T-helper 17 cell (primary cell): ENCODE measurements at regions not wholly inside any gene's neighbourhood (a gene's known extent, or its start where the extent isn't known, plus 50 kb on each side); places are given as distances from the start of the nearest gene placed in this dataset.

Experiments used
- ATAC-seq: fragments of 150-1000 bp; cut with Tn5 transposase; 2 replicates; pipeline ENCODE4 v1.10.0; 2021; ENCODE audit warnings: mild to moderate bottlenecking, moderate library complexity
- DNase-seq, 3 donors: peaks; one replicate each; pipeline versions ENCODE4 v3.0.0 to v3.0.0-alpha.2; 2020 to 2021
- H3K9me3 ChIP-seq: one replicate; pipeline ENCODE4 v1.7.0; 2013; ENCODE audit warnings: low read length, mild to moderate bottlenecking; ENCODE audit not compliant: control insufficient read depth, poor library complexity, severe bottlenecking
- H3K27ac Mint-ChIP-seq: one replicate; pipeline ENCODE4 v1.8.0; 2022; ENCODE audit warnings: mild to moderate bottlenecking, moderate library complexity, mixed read lengths
- H3K27me3 Mint-ChIP-seq: one replicate; pipeline ENCODE4 v1.8.0; 2022; ENCODE audit warnings: mixed read lengths
- H3K36me3 Mint-ChIP-seq: one replicate; pipeline ENCODE4 v1.8.0; 2022; ENCODE audit warnings: low read depth, mixed read lengths
- H3K4me1 Mint-ChIP-seq: one replicate; pipeline ENCODE4 v1.8.0; 2022; ENCODE audit warnings: mild to moderate bottlenecking, mixed read lengths
- H3K4me3 Mint-ChIP-seq: one replicate; pipeline ENCODE4 v1.8.0; 2022; ENCODE audit warnings: mild to moderate bottlenecking, moderate library complexity, mixed read lengths

GRCh38 chr5:167664222-167664804, 627.1 kb upstream of the WWC1 start:
- DNase-seq, result no peak
- Mint-ChIP-seq H3K4me3 (no peak overlapping the region), H3K27ac (no peak overlapping the region), H3K36me3 (no peaks in the 10 kb centered on the region), H3K27me3 (no peaks in the 10 kb centered on the region), H3K4me1 (no peaks in the 10 kb centered on the region)
- no peak for ATAC-seq
- H3K9me3 ChIP-seq, result no peaks in the 10 kb centered on the region

GRCh38 chr5:167665841-167666375, 625.5 kb upstream of the WWC1 start:
- Mint-ChIP-seq H3K27ac (no peak overlapping the region), H3K4me1 (no peaks in the 10 kb centered on the region)

GRCh38 chr5:167671176-167671575, 620.3 kb upstream of the WWC1 start:
- no peak for DNase-seq
- no peak overlapping the region for H3K4me3 Mint-ChIP-seq
- H3K27ac Mint-ChIP-seq, result no peak overlapping the region
- no peaks in the 10 kb centered on the region for H3K36me3 Mint-ChIP-seq
- no peak for ATAC-seq
- H3K27me3 Mint-ChIP-seq, result no peaks in the 10 kb centered on the region
- no peaks in the 10 kb centered on the region for H3K9me3 ChIP-seq
- no peaks in the 10 kb centered on the region for H3K4me1 Mint-ChIP-seq

More at GRCh38 chr5:167665841-167666375, 625.5 kb upstream of the WWC1 start:
- no peaks in the 10 kb centered on the region for H3K9me3 ChIP-seq
- ATAC-seq (no peak), DNase-seq (no peak)
- Mint-ChIP-seq H3K4me3 (no peak overlapping the region), H3K27me3 (no peaks in the 10 kb centered on the region), H3K36me3 (no peaks in the 10 kb centered on the region)

- Mint-ChIP-seq H3K4me3 (no peak overlapping the region), H3K27ac (no peak overlapping the region), H3K4me1 (no peaks in the 10 kb centered on the region), H3K36me3 (no peaks in the 10 kb centered on the region), H3K27me3 (no peaks in the 10 kb centered on the region)
- ATAC-seq (no peak), DNase-seq (no peak)
- no peaks in the 10 kb centered on the region for H3K9me3 ChIP-seq
These were observed 617.5 kb upstream of the WWC1 start for GRCh38 chr5:167673942-167674341.

GRCh38 chr5:167678481-167678880, 613.0 kb upstream of the WWC1 start:
- ATAC-seq, result no peak
- no peaks in the 10 kb centered on the region for H3K27me3 Mint-ChIP-seq
- no peaks in the 10 kb centered on the region for H3K36me3 Mint-ChIP-seq
- H3K4me1 Mint-ChIP-seq, result no peaks in the 10 kb centered on the region
- H3K4me3 Mint-ChIP-seq, result no peak overlapping the region
- no peaks in the 10 kb centered on the region for H3K9me3 ChIP-seq
- DNase-seq, result no peak
- H3K27ac Mint-ChIP-seq, result no peak overlapping the region

- H3K4me1 Mint-ChIP-seq, result no peaks in the 10 kb centered on the region
- H3K9me3 ChIP-seq, result no peaks in the 10 kb centered on the region
- ATAC-seq (no peak), DNase-seq (no peak)
- no peaks in the 10 kb centered on the region for H3K36me3 Mint-ChIP-seq
- H3K27ac Mint-ChIP-seq, result no peak overlapping the region
- H3K27me3 Mint-ChIP-seq, result no peaks in the 10 kb centered on the region
- H3K4me3 Mint-ChIP-seq, result no peak overlapping the region
These were observed 607.2 kb upstream of the WWC1 start for GRCh38 chr5:167684251-167684650.

GRCh38 chr5:167688341-167689130, 602.9 kb upstream of the WWC1 start:
- no peak overlapping the region for H3K4me3 Mint-ChIP-seq
- ATAC-seq (no peak), DNase-seq (no peak)
- no peaks in the 10 kb centered on the region for H3K4me1 Mint-ChIP-seq
- H3K27me3 Mint-ChIP-seq, result no peaks in the 10 kb centered on the region
- no peaks in the 10 kb centered on the region for H3K36me3 Mint-ChIP-seq
- no peaks in the 10 kb centered on the region for H3K9me3 ChIP-seq
- H3K27ac Mint-ChIP-seq, result no peak overlapping the region

GRCh38 chr5:167694325-167695147, 596.9 kb upstream of the WWC1 start:
- no peak for DNase-seq
- Mint-ChIP-seq H3K27me3 (no peaks in the 10 kb centered on the region), H3K4me3 (no peak overlapping the region)

GRCh38 chr5:167696558-167697314, 594.7 kb upstream of the WWC1 start:
- no peak overlapping the region for H3K4me3 Mint-ChIP-seq
- ATAC-seq (no peak), DNase-seq (no peak)
- no peaks in the 10 kb centered on the region for H3K9me3 ChIP-seq
- no peaks in the 10 kb centered on the region for H3K36me3 Mint-ChIP-seq
- no peaks in the 10 kb centered on the region for H3K4me1 Mint-ChIP-seq
- H3K27me3 Mint-ChIP-seq, result no peaks in the 10 kb centered on the region
- no peak overlapping the region for H3K27ac Mint-ChIP-seq

More at GRCh38 chr5:167694325-167695147, 596.9 kb upstream of the WWC1 start:
- no peak for ATAC-seq
- H3K27ac Mint-ChIP-seq, result no peak overlapping the region
- H3K36me3 Mint-ChIP-seq, result no peaks in the 10 kb centered on the region
- H3K4me1 Mint-ChIP-seq, result no peaks in the 10 kb centered on the region
- H3K9me3 ChIP-seq, result no peaks in the 10 kb centered on the region

- no peaks in the 10 kb centered on the region for H3K4me1 Mint-ChIP-seq
- no peaks in the 10 kb centered on the region for H3K9me3 ChIP-seq
- H3K27ac Mint-ChIP-seq, result no peak overlapping the region
- no peak for ATAC-seq
- H3K4me3 Mint-ChIP-seq, result no peak overlapping the region
- no peak for DNase-seq
- no peaks in the 10 kb centered on the region for H3K27me3 Mint-ChIP-seq
- no peaks in the 10 kb centered on the region for H3K36me3 Mint-ChIP-seq
These were observed 592.0 kb upstream of the WWC1 start for GRCh38 chr5:167699432-167699831.

- no peak for DNase-seq
- H3K4me1 Mint-ChIP-seq, result no peaks in the 10 kb centered on the region
- no peaks in the 10 kb centered on the region for H3K9me3 ChIP-seq
- no peaks in the 10 kb centered on the region for H3K27me3 Mint-ChIP-seq
- H3K27ac Mint-ChIP-seq, result no peak overlapping the region
- no peak for ATAC-seq
- H3K4me3 Mint-ChIP-seq, result no peak overlapping the region
- no peaks in the 10 kb centered on the region for H3K36me3 Mint-ChIP-seq
These were observed 590.4 kb upstream of the WWC1 start for GRCh38 chr5:167701051-167701450.

GRCh38 chr5:167702014-167702413, 589.4 kb upstream of the WWC1 start:
- peaks cover 2% of the 10 kb centered on the region for H3K36me3 Mint-ChIP-seq
- no peaks in the 10 kb centered on the region for H3K27me3 Mint-ChIP-seq
- no peaks in the 10 kb centered on the region for H3K9me3 ChIP-seq
- no peaks in the 10 kb centered on the region for H3K4me1 Mint-ChIP-seq
- H3K4me3 Mint-ChIP-seq, result no peak overlapping the region
- DNase-seq, result no peak
- no peak overlapping the region for H3K27ac Mint-ChIP-seq
- no peak for ATAC-seq

- H3K36me3 Mint-ChIP-seq, result peaks cover 3% of the 10 kb centered on the region
- H3K27ac Mint-ChIP-seq, result no peak overlapping the region
- H3K27me3 Mint-ChIP-seq, result peaks cover 6% of the 10 kb centered on the region
- no peak overlapping the region for H3K4me3 Mint-ChIP-seq
- DNase-seq (no peak), ATAC-seq (no peak)
- H3K9me3 ChIP-seq, result no peaks in the 10 kb centered on the region
- no peaks in the 10 kb centered on the region for H3K4me1 Mint-ChIP-seq
These were observed 583.0 kb upstream of the WWC1 start for GRCh38 chr5:167708449-167708848.
